GM12892 (cell line): ENCODE measurements at regions not wholly inside any gene's neighbourhood (a gene's known extent, or its start where the extent isn't known, plus 50 kb on each side); places are given as distances from the start of the nearest gene placed in this dataset.

ENCODE experiments used
- DNase-seq: peaks from one replicate; pipeline ENCODE4 v3.0.0; 2011; ENCODE audit not compliant: insufficient read length
- FAIRE-seq: peaks from 2 replicates; lab custom pipeline; 2011; peaks lifted over from hg19 to GRCh38; lab: Jason Lieb, UNC
- POLR2A ChIP-seq: IDR thresholded peaks from 2 replicates; pipeline ENCODE4 v1.6.1; 2011; ENCODE audit warnings: low read depth, low read length, control low read depth
- POLR2AphosphoS5 ChIP-seq: IDR thresholded peaks from 2 replicates; pipeline ENCODE4 v1.6.1; 2011; ENCODE audit warnings: low read depth, low read length, control low read depth
- TAF1 ChIP-seq: IDR thresholded peaks from 2 replicates; pipeline ENCODE4 v1.6.1; 2011; ENCODE audit warnings: low read depth, mild to moderate bottlenecking, control low read depth, low read length, borderline replicate concordance

GRCh38 chr15:70585707-70586034 lies 177.7 kb downstream of the UACA start:
- no peak for DNase-seq
- TF ChIP-seq TAF1 (no peak), POLR2A (no peak), POLR2AphosphoS5 (no peak)
- no peak for FAIRE-seq

- DNase-seq (no peak), FAIRE-seq (no peak)
- no peak for TF ChIP-seq POLR2A
- TF ChIP-seq POLR2AphosphoS5 = no peak
- TF ChIP-seq TAF1 = no peak
These were observed 178.3 kb downstream of the UACA start for GRCh38 chr15:70584838-70585706.

- TF ChIP-seq TAF1 (no peak), POLR2A (no peak), POLR2AphosphoS5 (no peak)
- no peak for DNase-seq
- no peak for FAIRE-seq
These were observed 178.9 kb downstream of the UACA start for GRCh38 chr15:70584441-70584837.

GRCh38 chr15:70583006-70583405 lies 180.4 kb downstream of the UACA start:
- TF ChIP-seq POLR2A (no peak), POLR2AphosphoS5 (no peak), TAF1 (no peak)
- no peak for FAIRE-seq
- DNase-seq = no peak

GRCh38 chr15:70582143-70582945 lies 181.0 kb downstream of the UACA start:
- DNase-seq (no peak), FAIRE-seq (no peak)
- TF ChIP-seq TAF1 (no peak), POLR2A (no peak), POLR2AphosphoS5 (no peak)

GRCh38 chr15:70580958-70581357 lies 182.4 kb downstream of the UACA start:
- no peak for DNase-seq
- FAIRE-seq = no peak
- TF ChIP-seq POLR2AphosphoS5 (no peak), TAF1 (no peak), POLR2A (no peak)

- FAIRE-seq = no peak
- DNase-seq = no peak
These were observed 183.1 kb downstream of the UACA start for GRCh38 chr15:70580286-70580685.

GRCh38 chr15:70579766-70580165 lies 183.6 kb downstream of the UACA start:
- DNase-seq (no peak), FAIRE-seq (no peak)
- TF ChIP-seq TAF1 = no peak
- no peak for TF ChIP-seq POLR2AphosphoS5
- no peak for TF ChIP-seq POLR2A

More at GRCh38 chr15:70580286-70580685, 183.1 kb downstream of the UACA start:
- TF ChIP-seq POLR2A = no peak
- TF ChIP-seq TAF1 = no peak
- TF ChIP-seq POLR2AphosphoS5 = no peak

- DNase-seq = no peak
- TF ChIP-seq TAF1 (no peak), POLR2AphosphoS5 (no peak), POLR2A (no peak)
- no peak for FAIRE-seq
These were observed 185.2 kb downstream of the UACA start for GRCh38 chr15:70578196-70578595.

GRCh38 chr15:70576696-70577095 lies 186.7 kb downstream of the UACA start:
- FAIRE-seq (no peak), DNase-seq (no peak)
- TF ChIP-seq POLR2A = no peak

- no peak for FAIRE-seq
- no peak for DNase-seq
- TF ChIP-seq POLR2AphosphoS5 (no peak), POLR2A (no peak), TAF1 (no peak)
These were observed 187.1 kb downstream of the UACA start for GRCh38 chr15:70576276-70576675.
